Activated CD4-positive, alpha-beta memory T cell treated with anti-CD3 and anti-CD28 coated beads, Interleukin-2, amount 10 ng/mL, durations not matched to agents 7 days and 5 days (primary cell): ENCODE measurements at regions not wholly inside any gene's neighbourhood (a gene's known extent, or its start where the extent isn't known, plus 50 kb on each side); places are given as distances from the start of the nearest gene placed in this dataset.
"Not testable (repeated sequence)": the region's sequence is repeated elsewhere in the genome, so short reads cannot be mapped to it uniquely, and the experiment has no call there.

Experiments used
- CTCF ChIA-PET: fragments of 350-600 bp; sonication (Branson Sonifier 250); formaldehyde crosslinking; loops from one replicate; lab custom pipeline; 2021; ENCODE audit warnings: antibody characterized with exemption, inconsistent platforms; lab: Charles Lee
- POLR2A ChIA-PET: fragments of 350-600 bp; sonication (Branson Sonifier 250); formaldehyde crosslinking; loops from one replicate; lab custom pipeline; 2021; ENCODE audit warnings: antibody characterized with exemption; lab: Charles Lee
- DNase-seq: peaks from one replicate; pipeline ENCODE4 v3.0.0-alpha.2; 2020
- H3K27ac Mint-ChIP-seq: one replicate; pipeline ENCODE4 v1.8.0; 2021; ENCODE audit warnings: mild to moderate bottlenecking, mixed read lengths
- H3K27me3 Mint-ChIP-seq: one replicate; pipeline ENCODE4 v1.8.0; 2021; ENCODE audit warnings: mixed read lengths
- H3K36me3 Mint-ChIP-seq: one replicate; pipeline ENCODE4 v1.8.0; 2021; ENCODE audit warnings: low read depth, mixed read lengths
- H3K4me1 Mint-ChIP-seq: one replicate; pipeline ENCODE4 v1.8.0; 2021; ENCODE audit warnings: mixed read lengths
- H3K4me3 Mint-ChIP-seq: one replicate; pipeline ENCODE4 v1.8.0; 2021; ENCODE audit warnings: mild to moderate bottlenecking, mixed read lengths
- H3K9me3 Mint-ChIP-seq: one replicate; pipeline ENCODE4 v1.8.0; 2021; ENCODE audit warnings: mixed read lengths

DNA sequence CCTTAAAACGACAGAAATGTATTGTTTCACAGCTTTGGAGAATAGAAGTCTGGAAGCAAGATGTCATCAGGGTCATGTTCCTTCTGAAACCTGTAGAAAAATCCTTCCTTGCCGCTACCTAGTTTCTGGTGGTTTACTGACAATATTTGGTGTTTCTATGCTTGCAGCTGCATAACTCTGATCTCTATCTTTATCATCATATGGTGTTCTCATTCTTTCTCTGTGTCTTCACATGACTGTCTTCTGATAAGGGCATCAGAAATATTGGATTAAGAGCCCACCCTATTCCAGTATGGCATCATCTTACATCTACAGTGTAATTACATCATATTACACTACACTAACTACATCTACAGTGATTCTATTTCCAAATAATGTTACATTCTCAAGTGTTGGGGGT lies 148.0 kb downstream of the MANEA start:
- Mint-ChIP-seq H3K36me3 (no peaks in the 10 kb centered on the region), H3K9me3 (no peaks in the 10 kb centered on the region)
- POLR2A ChIA-PET, result no interaction called here

GRCh38 chr6:95740157-95740556 lies 162.8 kb downstream of the MANEA start:
- H3K4me3 Mint-ChIP-seq, result no peak overlapping the region

More for the DNA sequence above, 148.0 kb downstream of the MANEA start:
- no peak overlapping the region for H3K4me3 Mint-ChIP-seq
- H3K27ac Mint-ChIP-seq, result no peak overlapping the region
- no peaks in the 10 kb centered on the region for H3K4me1 Mint-ChIP-seq
- DNase-seq, result no peak
- H3K27me3 Mint-ChIP-seq, result no peaks in the 10 kb centered on the region
- CTCF ChIA-PET, result no interaction called here

DNA sequence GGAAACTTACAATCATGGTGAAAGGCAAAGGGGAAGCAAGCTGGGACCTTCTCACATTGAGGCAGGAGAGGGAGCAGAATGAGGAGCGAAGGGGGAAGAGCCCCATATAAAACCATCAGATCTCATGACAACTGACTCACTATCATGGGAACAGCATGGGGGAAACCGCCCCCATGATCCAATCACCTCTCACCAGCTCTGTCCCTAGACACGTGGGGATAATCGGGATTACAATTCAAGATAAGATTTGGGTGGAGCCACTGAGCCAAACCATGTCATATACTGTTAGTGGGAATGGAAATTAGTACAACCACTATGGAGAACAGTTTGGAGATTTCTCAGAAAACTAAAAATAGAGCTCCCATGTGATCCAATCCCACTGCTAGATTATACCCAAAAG lies 163.7 kb downstream of the MANEA start:
- no peaks in the 10 kb centered on the region for H3K36me3 Mint-ChIP-seq
- H3K4me1 Mint-ChIP-seq, result no peaks in the 10 kb centered on the region
- H3K27me3 Mint-ChIP-seq, result no peaks in the 10 kb centered on the region
- no peak overlapping the region for H3K4me3 Mint-ChIP-seq
- H3K27ac Mint-ChIP-seq, result no peak overlapping the region
- ChIA-PET POLR2A (no interaction called here), CTCF (no interaction called here)
- DNase-seq, result no peak
- no peaks in the 10 kb centered on the region for H3K9me3 Mint-ChIP-seq

More at GRCh38 chr6:95740157-95740556, 162.8 kb downstream of the MANEA start:
- Mint-ChIP-seq H3K36me3 (no peaks in the 10 kb centered on the region), H3K4me1 (no peaks in the 10 kb centered on the region), H3K27ac (no peak overlapping the region), H3K27me3 (no peaks in the 10 kb centered on the region), H3K9me3 (no peaks in the 10 kb centered on the region)
- DNase-seq, result no peak
- ChIA-PET CTCF (no interaction called here), POLR2A (no interaction called here)

DNA sequence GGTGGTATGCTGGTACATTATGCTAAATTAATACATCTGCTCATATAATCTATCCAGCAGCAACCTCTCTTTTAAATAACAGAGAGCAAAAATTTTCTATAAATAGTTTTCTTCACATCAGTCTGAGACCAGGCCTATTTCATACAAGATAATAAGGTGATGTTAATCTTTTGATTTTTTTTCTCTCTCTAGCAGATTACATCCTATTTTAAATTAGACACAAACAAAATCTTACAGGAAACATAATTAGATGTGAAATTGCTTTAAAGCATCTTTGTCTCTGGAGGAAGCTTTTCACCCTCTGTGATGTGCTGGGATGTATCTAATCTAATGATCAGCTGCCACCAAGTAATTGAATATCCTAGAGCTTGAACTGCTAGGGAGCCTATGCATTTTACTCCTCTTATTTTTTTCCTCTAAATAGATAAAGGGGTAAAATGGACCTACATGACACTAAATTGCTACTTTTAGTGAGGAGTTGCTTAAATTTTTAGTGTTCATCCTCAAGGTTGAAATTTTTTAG lies 165.5 kb downstream of the MANEA start:
- no peak overlapping the region for H3K27ac Mint-ChIP-seq
- ChIA-PET POLR2A (no interaction called here), CTCF (no interaction called here)
- no peak overlapping the region for H3K4me3 Mint-ChIP-seq
- H3K36me3 Mint-ChIP-seq, result no peaks in the 10 kb centered on the region
- no peaks in the 10 kb centered on the region for H3K9me3 Mint-ChIP-seq
- H3K4me1 Mint-ChIP-seq, result no peaks in the 10 kb centered on the region
- DNase-seq, result no peak
- H3K27me3 Mint-ChIP-seq, result no peaks in the 10 kb centered on the region

GRCh38 chr6:95743591-95743990 lies 166.3 kb downstream of the MANEA start:
- H3K4me3 Mint-ChIP-seq, result no peak overlapping the region
- H3K4me1 Mint-ChIP-seq, result no peaks in the 10 kb centered on the region
- H3K9me3 Mint-ChIP-seq, result no peaks in the 10 kb centered on the region
- no peak overlapping the region for H3K27ac Mint-ChIP-seq
- H3K36me3 Mint-ChIP-seq, result no peaks in the 10 kb centered on the region
- no peaks in the 10 kb centered on the region for H3K27me3 Mint-ChIP-seq
- POLR2A ChIA-PET, result no interaction called here
- no peak for DNase-seq
- CTCF ChIA-PET, result no interaction called here

DNA sequence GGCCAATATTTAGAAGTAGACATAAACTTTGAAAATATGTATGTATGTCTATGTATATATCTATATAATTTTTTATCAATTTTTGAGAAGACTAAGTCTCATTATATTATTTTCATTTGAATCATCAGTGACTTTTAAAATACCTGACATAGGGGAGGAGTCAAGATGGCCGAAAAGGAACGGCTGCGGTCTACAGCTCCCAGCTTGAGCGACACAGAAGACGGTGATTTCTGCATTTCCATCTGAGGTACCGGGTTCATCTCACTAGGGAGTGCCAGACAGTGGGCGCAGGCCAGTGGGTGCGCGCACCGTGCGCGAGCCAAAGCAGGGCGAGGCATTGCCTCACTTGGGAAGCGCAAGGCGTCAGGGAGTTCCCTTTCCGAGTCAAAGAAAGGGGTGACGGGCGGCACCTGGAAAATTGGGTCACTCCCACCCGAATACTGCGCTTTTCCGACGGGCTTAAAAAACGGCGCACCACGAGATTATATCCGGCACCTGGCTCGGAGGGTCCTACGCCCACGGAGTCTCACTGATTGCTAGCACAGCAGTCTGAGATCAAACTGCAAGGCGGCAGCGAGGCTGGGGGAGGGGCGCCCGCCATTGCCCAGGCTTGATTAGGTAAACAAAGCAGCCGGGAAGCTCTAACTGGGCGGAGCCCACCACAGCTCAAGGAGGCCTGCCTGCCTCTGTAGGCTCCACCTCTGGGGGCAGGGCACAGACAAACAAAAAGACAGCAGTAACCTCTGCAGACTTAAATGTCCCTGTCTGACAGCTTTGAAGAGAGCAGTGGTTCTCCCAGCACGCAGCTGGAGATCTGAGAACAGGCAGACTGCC lies 181.1 kb downstream of the MANEA start:
- DNase-seq, H3K9me3 Mint-ChIP-seq, H3K27me3 Mint-ChIP-seq, H3K27ac Mint-ChIP-seq, POLR2A ChIA-PET, CTCF ChIA-PET, H3K36me3 Mint-ChIP-seq, H3K4me3 Mint-ChIP-seq, H3K4me1 Mint-ChIP-seq: not testable (repeated sequence)

- CTCF ChIA-PET, result no interaction called here
Measured at GRCh38 chr6:95767897-95768463, 190.6 kb downstream of the MANEA start.

GRCh38 chr6:95768539-95768938 lies 191.2 kb downstream of the MANEA start:
- Mint-ChIP-seq H3K27me3 (no peaks in the 10 kb centered on the region), H3K4me1 (no peaks in the 10 kb centered on the region), H3K4me3 (no peak overlapping the region), H3K9me3 (no peaks in the 10 kb centered on the region), H3K27ac (no peak overlapping the region), H3K36me3 (no peaks in the 10 kb centered on the region)
- ChIA-PET POLR2A (no interaction called here), CTCF (no interaction called here)
- no peak for DNase-seq

More at GRCh38 chr6:95767897-95768463, 190.6 kb downstream of the MANEA start:
- Mint-ChIP-seq H3K36me3 (no peaks in the 10 kb centered on the region), H3K9me3 (no peaks in the 10 kb centered on the region), H3K27ac (no peak overlapping the region), H3K4me1 (no peaks in the 10 kb centered on the region), H3K27me3 (no peaks in the 10 kb centered on the region), H3K4me3 (no peak overlapping the region)
- POLR2A ChIA-PET, result no interaction called here
- DNase-seq, result no peak

GRCh38 chr6:95777338-95777737 lies 200.0 kb downstream of the MANEA start:
- peaks cover 3% of the 10 kb centered on the region for H3K9me3 Mint-ChIP-seq
- no peaks in the 10 kb centered on the region for H3K27me3 Mint-ChIP-seq
- no peak for DNase-seq
- CTCF ChIA-PET, result no interaction called here
- POLR2A ChIA-PET, result no interaction called here
- no peak overlapping the region for H3K4me3 Mint-ChIP-seq
- no peaks in the 10 kb centered on the region for H3K4me1 Mint-ChIP-seq
- H3K36me3 Mint-ChIP-seq, result no peaks in the 10 kb centered on the region
- no peak overlapping the region for H3K27ac Mint-ChIP-seq

- Mint-ChIP-seq H3K27me3 (no peaks in the 10 kb centered on the region), H3K36me3 (no peaks in the 10 kb centered on the region), H3K27ac (no peak overlapping the region), H3K4me1 (no peaks in the 10 kb centered on the region), H3K4me3 (no peak overlapping the region), H3K9me3 (peaks cover 3% of the 10 kb centered on the region)
- DNase-seq, result no peak
- ChIA-PET CTCF (no interaction called here), POLR2A (no interaction called here)
Measured at GRCh38 chr6:95780037-95780436, 202.7 kb downstream of the MANEA start.

DNA sequence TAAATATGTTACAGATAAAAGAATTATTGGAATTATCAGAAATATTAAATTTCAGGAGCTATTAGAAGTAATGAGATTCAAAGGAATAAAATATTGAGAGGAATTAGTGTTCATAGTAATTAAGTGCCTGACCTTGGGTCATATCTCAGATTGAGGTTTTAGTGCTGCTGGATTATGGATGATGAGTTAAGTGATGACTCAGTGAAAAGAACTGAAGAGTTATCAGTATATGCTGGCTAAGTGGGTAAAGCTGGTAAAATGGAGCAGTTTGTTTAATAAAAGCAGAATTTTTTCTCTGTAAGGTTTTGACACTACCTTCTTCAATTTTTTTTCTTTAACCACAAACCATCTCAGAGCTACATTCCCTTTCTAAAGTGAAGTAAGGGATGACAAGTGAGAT lies 206.7 kb downstream of the MANEA start:
- no peak overlapping the region for H3K27ac Mint-ChIP-seq
- H3K4me3 Mint-ChIP-seq, result no peak overlapping the region
- CTCF ChIA-PET, result no interaction called here
- H3K9me3 Mint-ChIP-seq, result no peaks in the 10 kb centered on the region
- H3K4me1 Mint-ChIP-seq, result no peaks in the 10 kb centered on the region
- no peak for DNase-seq
- no peaks in the 10 kb centered on the region for H3K36me3 Mint-ChIP-seq
- POLR2A ChIA-PET, result no interaction called here
- no peaks in the 10 kb centered on the region for H3K27me3 Mint-ChIP-seq

GRCh38 chr6:95784869-95785268 lies 207.5 kb downstream of the MANEA start:
- H3K4me3 Mint-ChIP-seq, result no peak overlapping the region
- no peak for DNase-seq
- no peaks in the 10 kb centered on the region for H3K27me3 Mint-ChIP-seq
- ChIA-PET POLR2A (no interaction called here), CTCF (no interaction called here)
- no peaks in the 10 kb centered on the region for H3K9me3 Mint-ChIP-seq
- H3K4me1 Mint-ChIP-seq, result no peaks in the 10 kb centered on the region
- H3K36me3 Mint-ChIP-seq, result no peaks in the 10 kb centered on the region
- no peak overlapping the region for H3K27ac Mint-ChIP-seq

- DNase-seq, result no peak
- no peak overlapping the region for H3K27ac Mint-ChIP-seq
- H3K4me3 Mint-ChIP-seq, result no peak overlapping the region
- H3K9me3 Mint-ChIP-seq, result no peaks in the 10 kb centered on the region
- no peaks in the 10 kb centered on the region for H3K4me1 Mint-ChIP-seq
- H3K36me3 Mint-ChIP-seq, result no peaks in the 10 kb centered on the region
- no peaks in the 10 kb centered on the region for H3K27me3 Mint-ChIP-seq
- CTCF ChIA-PET, result interaction anchor here (0.7 kb wide), 1 partner anchor 36 kb away, joined by 4 read pairs; no protein-coding TSS in a partner anchor
- POLR2A ChIA-PET, result no interaction called here
Measured at GRCh38 chr6:95785785-95786184, 208.4 kb downstream of the MANEA start.

- Mint-ChIP-seq H3K4me1 (no peaks in the 10 kb centered on the region), H3K27me3 (no peaks in the 10 kb centered on the region), H3K9me3 (no peaks in the 10 kb centered on the region), H3K27ac (no peak overlapping the region), H3K4me3 (no peak overlapping the region), H3K36me3 (no peaks in the 10 kb centered on the region)
- ChIA-PET POLR2A (no interaction called here), CTCF (no interaction called here)
- DNase-seq, result no peak
Measured at GRCh38 chr6:95786802-95787201, 209.5 kb downstream of the MANEA start.
